A673 (cell line): ENCODE measurements at regions not wholly inside any gene's neighbourhood (a gene's known extent, or its start where the extent isn't known, plus 50 kb on each side); places are given as distances from the start of the nearest gene placed in this dataset.

Source experiments
- CTCF ChIP-seq: fragments of 300-800, 200-600 bp; sonication (generic); conservative IDR thresholded peaks from 2 replicates; pipeline ENCODE4 v1.5.1; 2017; ENCODE audit warnings: low read depth, mild to moderate bottlenecking, antibody characterized with exemption, low read length, moderate library complexity, mixed read lengths
- EZH2 ChIP-seq: fragments of 200-600 bp; sonication (generic); IDR thresholded peaks from 2 replicates; pipeline ENCODE4 v1.6.1; 2017; ENCODE audit warnings: borderline replicate concordance, low read depth, mild to moderate bottlenecking, mixed read lengths, antibody characterized with exemption, low read length; ENCODE audit not compliant: poor library complexity, severe bottlenecking

- TF ChIP-seq CTCF, result no peak
- TF ChIP-seq EZH2, result no peak
These were observed 185.0 kb upstream of the BMP2 start for GRCh38 chr20:6582449-6582848.
